Stimulated activated CD8-positive, alpha-beta memory T cell treated with anti-CD3 and anti-CD28 coated beads, Interleukin-4, amount 100 ng/mL, for 24 hours (primary cell): ENCODE measurements at regions not wholly inside any gene's neighbourhood (a gene's known extent, or its start where the extent isn't known, plus 50 kb on each side); places are given as distances from the start of the nearest gene placed in this dataset.
A peak's percentile ranks its signal among the peaks of the same experiment; 100 is the strongest.
"Not testable (repeated sequence)": the region's sequence is repeated elsewhere in the genome, so short reads cannot be mapped to it uniquely, and the experiment has no call there.

Experiments used
- DNase-seq: peaks from one replicate; pipeline ENCODE4 v3.0.0-alpha.2; 2020; ENCODE audit warnings: low read depth

DNA sequence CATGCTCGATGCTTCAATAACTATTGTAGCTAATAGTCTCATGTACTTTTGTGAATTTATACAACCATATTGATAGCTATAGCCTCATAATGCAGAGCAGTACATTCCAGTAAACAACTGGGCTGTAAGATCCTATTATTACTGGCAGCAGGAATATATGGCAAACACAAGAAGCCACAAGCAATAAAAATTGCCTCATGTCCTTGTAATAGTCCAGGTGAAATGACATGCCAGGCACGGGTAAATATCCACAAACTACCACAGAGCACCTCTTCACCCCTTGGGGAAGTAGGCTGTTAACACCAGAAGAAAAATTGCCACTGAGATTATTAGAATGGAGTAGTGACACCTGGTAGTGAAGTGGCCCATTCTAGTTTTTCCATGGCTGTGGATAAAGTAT, 158.3 kb downstream of the MTX2 start:
- no peak for DNase-seq

- not testable (repeated sequence) for DNase-seq
Measured at GRCh38 chr2:176428944-176429469, 159.8 kb downstream of the MTX2 start.

GRCh38 chr2:176432434-176432833, 163.2 kb downstream of the MTX2 start:
- no peak for DNase-seq

GRCh38 chr2:176435729-176436128, 166.5 kb downstream of the MTX2 start:
- no peak for DNase-seq

DNA sequence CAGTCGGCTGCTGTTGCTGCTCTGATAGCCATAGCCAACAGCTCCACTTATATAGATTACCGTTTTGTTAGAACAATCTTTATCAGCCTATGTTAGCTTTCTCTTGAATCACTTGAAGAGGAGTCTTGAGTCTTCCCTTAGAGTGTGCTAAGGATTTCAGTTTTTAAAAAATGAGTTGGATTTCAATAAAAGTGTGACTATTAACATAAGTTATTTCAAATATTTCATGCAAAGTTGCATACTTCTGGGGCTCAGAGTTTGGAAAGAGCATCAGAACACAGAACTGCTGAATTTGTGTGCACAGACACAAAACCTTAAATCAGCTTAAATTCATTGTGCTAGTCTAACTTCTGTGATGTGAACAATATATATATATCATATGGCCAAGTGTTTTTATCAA, 174.7 kb downstream of the MTX2 start:
- DNase-seq = no peak

DNA sequence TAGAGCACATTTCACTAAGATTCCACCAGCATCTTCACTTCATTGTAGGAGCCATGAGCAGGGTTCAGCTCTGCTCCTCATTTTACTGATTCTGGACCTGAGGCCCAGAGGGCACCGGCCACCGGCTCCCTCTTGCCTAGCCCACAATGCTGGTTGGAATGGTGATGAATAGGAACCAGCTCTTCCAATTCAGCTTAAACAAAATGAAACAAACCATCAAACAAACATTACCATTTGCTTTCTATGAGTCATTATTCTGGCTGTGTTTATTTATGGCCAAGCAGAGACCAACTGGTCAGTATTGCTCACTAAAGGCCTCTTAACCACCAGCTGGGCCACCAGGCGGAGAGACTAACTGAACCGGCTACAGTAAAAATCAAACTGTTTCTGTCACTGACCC, 176.7 kb downstream of the MTX2 start:
- DNase-seq = no peak

- DNase-seq = no peak
Measured at GRCh38 chr2:176446718-176447414, 177.6 kb downstream of the MTX2 start.

DNA sequence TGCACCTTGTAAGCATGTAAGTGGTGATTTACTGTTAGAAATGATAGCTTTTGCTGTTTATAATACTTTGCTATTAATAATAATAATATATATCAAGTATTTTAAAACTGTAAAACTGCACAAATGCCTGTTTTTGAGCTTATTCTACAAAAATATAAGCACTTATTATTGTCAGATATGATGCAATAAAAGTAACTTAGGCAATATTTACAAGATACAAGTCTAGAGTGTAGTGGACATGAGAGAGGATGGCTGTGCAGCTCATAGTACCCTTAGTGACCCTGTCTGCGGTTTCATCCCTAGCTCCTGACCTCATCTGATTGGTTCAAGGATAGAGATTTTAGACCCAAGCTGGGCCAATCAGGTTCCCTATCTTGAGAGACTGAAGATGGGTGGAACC, 178.4 kb downstream of the MTX2 start:
- no peak for DNase-seq

- DNase-seq = no peak
Measured at GRCh38 chr2:176449852-176450251, 180.6 kb downstream of the MTX2 start.

DNA sequence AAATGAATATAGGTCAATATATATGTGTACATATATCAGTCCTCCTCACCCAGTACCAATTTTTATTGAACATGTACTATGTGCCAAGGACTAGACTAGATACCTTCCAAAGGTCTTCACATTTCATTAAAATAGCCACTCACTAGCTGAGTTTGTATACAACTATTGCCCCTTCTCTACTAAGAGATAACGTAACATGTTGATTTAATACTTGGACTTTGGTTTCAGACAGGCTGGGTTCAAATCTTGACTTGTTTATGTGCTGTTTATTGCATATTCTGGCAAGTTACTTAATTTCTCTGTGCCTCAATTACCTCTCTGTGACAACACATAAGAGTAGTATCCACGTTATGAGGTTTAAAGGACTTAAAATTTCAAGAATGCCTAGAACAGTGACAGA, 184.5 kb downstream of the MTX2 start:
- DNase-seq = no peak

DNA sequence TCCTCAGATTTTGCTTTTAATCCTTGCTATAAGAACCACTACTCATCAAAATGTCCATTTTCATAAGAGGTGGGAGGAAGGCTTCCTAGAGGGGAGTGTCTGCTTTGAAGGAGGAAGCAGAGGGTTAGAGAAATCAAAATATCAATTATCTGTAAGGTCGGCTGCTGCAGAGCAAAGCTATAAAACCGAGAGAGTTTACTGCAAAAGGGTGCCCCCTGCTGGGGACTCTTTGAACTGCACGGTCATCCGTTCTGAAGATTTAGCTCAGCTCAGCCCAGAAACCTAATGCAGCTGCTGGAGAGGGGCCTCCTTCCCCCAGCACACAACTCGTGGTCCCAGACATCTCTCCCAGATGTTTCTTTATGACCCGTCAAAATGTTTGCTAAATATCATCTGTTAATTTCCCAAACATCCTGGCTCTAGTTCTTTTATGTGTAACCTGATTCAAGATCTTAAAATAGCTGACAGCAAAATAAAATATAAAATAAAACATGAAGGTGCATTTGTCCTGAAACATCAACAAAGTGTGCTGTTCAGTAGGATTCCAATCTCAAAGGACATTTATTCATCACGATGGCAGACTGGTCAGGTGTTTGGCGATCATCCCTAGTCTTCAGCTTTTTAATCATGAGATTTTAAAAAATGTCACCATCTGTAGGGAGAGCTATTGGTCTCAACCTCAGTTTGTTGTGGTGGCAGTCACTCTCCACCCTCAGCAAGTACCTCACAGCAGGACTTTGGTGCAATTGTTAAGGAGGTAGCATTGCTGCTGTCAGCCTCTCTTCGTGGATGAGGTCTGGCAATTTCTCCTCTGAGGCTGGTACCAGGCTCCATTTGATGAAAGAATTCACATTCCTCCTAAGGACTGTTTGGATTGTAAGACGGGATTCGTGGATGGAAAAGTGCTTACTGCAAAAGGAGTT, 185.9 kb downstream of the MTX2 start:
- peak; percentile 73 for DNase-seq

DNA sequence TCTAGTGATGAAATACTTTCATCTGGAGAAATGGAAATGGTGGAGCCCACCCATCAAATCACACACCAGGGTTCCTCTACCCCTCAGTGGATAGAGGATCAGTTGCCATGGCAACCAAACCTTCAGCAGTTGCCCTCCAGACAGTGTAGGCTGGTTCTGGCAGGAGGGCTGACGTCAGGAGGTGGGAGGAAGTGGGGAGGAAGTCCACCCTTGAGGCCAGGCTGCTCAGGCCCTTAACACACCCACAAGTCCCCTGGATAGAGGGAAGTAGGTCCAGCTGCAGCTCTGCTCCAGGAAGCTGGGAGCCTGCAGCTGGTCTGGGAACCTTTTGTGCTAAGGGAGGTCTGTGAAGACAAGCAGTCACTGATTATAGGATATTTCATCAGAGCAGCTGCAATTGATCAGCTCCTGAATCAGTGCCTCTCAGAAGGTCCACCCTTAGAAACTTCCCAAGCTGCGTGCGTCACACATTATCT, 186.6 kb downstream of the MTX2 start:
- DNase-seq = no peak

DNA sequence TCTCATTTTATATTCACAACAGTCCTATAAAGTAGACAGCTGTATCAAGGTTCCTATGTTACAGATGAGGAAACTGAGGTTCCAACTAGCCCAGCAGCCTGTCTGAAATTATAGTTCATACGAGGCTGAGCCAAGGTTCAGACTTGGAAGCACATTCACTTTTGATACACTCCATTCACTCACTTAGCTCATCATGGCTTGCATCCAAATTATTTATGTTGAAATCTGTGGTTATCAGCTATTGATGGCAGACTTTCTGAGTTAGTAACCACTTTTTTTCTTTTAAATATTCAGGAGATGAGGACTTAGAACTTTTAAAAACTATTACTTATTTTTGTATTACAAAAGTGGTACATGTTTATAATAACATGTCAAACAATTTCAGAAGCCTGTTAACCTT, 188.2 kb downstream of the MTX2 start:
- no peak for DNase-seq

DNA sequence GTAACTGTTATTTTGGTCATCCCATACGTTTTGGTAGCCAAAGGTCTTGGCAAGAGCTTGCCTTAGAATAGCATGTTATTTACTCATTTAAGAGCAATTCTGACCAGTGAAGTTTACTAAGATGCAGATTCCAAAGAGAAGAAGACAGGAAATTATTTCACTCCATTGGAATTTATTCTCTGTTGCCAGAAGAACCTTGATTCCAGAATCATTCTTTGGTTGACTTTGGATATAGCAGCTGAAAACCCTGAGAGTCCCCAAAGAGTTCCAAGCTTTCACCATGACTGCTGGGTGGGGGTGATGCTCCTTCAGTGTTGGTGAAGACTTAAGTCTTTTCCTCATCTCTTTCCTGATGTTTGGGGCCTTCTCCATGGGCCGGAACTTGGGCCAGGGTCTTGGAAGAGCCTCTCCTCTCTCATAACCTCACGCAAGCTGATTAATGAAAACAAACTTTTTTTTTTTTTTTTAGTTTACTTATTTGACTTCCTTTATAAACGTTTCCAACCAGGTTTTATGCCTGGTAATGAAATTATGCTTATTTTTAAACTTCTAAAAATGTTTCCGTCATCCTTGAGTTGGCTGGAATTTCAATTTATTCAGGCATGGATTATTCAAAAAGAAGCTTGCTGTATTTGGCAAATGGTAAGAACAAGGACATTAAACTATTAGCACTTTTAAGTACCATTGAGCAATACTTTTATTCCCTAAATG, 192.0 kb downstream of the MTX2 start:
- DNase-seq = no peak

DNA sequence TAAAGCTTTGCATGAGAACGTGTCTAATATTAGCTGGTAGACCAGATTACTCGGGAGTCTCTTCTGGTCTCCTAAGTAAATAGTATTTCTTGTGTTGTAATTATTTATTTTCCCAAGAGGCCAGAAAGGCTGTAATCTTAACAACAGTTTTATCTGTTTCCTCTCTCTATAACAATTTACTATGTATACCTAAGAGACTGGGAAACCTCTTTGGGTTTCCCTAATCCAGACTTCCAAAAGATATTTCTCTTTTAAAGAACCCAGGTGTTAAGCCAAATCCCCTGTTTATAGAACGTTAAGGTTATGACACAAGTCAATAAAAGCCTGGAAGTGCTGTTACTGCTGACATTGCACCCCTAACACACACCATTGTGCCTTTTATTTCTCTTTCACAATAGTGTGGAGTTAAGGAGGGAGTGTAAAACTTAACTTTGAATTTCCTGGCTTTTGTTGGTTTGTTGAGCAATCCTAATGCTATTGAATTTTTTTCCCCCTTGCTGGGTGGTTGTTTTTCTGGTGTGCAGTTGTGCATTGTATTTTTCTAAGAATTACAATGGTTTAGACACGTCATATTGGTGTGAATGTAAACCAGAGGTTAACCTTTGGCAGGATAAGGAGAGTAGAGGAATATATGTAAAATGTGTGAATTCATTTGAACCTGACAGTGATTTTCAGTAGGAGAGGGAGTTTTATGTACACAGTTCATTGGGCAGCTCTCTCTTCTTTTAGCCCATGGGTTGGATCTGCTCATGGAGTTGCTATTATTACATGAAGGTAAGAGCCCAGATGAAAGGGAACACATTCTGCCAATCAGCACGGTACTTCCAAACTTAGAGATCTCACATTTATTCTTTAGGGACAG, 192.8 kb downstream of the MTX2 start:
- DNase-seq = no peak

- DNase-seq = no peak
Measured at GRCh38 chr2:176463546-176463945, 194.3 kb downstream of the MTX2 start.

GRCh38 chr2:176464886-176465564, 195.8 kb downstream of the MTX2 start:
- DNase-seq = no peak

DNA sequence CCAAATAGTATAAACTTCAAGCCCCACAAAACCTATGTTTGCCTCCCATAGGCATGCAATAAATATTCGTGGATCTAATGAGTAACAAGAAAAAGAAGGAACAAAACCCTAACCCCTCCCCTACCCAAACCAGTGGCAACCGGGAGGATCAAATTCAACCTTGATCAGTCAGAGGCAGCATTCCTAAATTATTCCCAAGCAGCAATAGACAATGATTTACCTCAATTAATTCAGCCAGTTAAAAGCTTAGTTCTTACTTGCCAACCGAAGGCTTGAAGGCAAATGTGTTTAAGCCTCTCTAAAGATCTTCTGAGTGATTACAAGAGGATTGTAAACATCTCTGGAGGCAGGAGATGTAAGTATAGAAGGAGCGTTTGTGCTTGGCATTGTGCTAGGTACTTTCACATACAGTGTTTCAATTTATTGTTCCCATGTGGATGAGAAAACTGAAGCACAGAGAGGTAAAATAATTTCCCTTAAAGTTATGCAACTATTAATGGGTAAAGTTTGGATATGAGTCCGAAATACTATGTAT, 197.7 kb downstream of the MTX2 start:
- DNase-seq = no peak

DNA sequence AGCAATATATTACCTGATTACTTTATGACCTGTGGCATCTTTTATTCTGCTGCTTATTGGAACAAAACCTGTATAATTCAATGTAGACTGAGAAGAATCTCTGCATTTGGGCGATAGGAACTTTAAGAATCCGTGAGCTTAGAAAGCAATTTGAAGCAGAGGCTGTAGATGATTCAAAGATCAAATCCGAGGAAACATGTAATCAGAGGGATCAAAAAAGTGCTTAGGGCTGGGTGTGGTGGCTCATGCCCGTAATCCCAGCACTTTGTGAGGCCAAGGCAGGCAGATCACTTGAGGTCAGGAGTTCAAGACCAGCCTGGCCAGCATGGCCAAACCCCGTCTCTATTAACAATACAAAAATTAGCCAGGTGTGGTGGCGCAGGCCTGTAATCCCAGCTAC, 198.4 kb downstream of the MTX2 start:
- no peak for DNase-seq

DNA sequence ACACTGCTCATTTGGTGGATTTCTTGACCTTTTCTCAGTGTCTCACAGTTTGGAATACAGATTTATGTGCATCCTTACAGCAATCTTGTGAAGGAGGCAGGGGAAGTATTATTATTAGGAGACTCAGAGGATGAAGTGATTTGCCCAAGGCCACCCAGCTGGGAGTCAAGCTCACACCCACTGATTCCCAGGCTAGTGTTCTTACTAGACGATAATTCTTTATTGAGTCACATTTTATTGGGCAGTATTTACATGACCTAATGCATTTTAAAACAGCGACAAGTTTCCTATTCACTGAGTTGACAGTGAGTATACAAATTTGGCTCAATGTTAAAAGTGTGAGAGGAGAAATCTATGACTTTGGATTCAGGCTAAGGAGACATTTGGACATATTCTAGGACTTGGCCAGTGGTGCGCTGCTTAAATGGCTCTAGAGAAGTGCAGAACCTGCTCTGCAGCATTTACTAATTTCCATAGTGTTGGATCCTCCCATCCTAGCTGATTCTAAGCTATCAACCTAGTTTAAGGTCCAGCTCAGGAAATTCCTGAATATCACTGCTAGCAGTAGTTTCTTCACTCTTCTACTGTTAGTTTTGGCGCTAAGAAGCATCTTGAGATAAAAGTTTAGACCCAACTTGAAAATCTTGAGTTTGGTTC, 199.3 kb downstream of the MTX2 start:
- no peak for DNase-seq
